Esophagus muscularis mucosa (tissue), 4 donors: ENCODE measurements at regions not wholly inside any gene's neighbourhood (a gene's known extent, or its start where the extent isn't known, plus 50 kb on each side); places are given as distances from the start of the nearest gene placed in this dataset.

Experiments used
- CTCF ChIP-seq, 3 experiments: fragments of 200-600 bp in 2 of 3; fragments of 450-650 bp in 1 of 3; sonication (generic) in 2 of 3; IDR thresholded peaks; one replicate each; pipeline ENCODE4 v1.5.1; 2017 to 2019; ENCODE audit warnings: antibody characterized with exemption in 3 of 3, mild to moderate bottlenecking in 2 of 3, moderate library complexity in 1 of 3
- EP300 ChIP-seq: sonication (generic); formaldehyde crosslinking; IDR thresholded peaks from one replicate; pipeline ENCODE4 v1.6.1; 2017; ENCODE audit warnings: antibody characterized with exemption
- POLR2A ChIP-seq: fragments of 450-650 bp; IDR thresholded peaks from one replicate; pipeline ENCODE4 v1.6.1; 2017; ENCODE audit warnings: antibody characterized with exemption, moderate library complexity, mild to moderate bottlenecking, low read depth

GRCh38 chr6:140774080-140774505, 1358.6 kb upstream of the GJE1 start:
- TF ChIP-seq CTCF (IDR thresholded peaks at IDR 0.05) (no peak), POLR2A (no peak), EP300 (no peak)
